ENCODE measurements at regions not wholly inside any gene's neighbourhood (a gene's known extent, or its start where the extent isn't known, plus 50 kb on each side); places are given as distances from the start of the nearest gene placed in this dataset.

GRCh38 chr14:100467939-100468338, 119.3 kb downstream of the BEGAIN start:
- H2AFZ ChIP-seq (ENCODE audit: low read depth, low read length, poor library complexity, severe bottlenecking), result no peak overlapping the region
- intact Hi-C loops (cut with micrococcal nuclease), result no loop called here
- no peak overlapping the region for H3K4me2 ChIP-seq (ENCODE audit: low read length)
- CTCF ChIA-PET, result interaction anchor here (1.4 kb wide), 1 partner anchor 10 kb away, joined by 3 read pairs; no protein-coding TSS in a partner anchor
- no TSS peak for BruUV-seq (replicated peaks)
- ATAC-seq (no peak), DNase-seq (ENCODE audit: low read depth, low spot score) (no peak)
- POLR2A ChIA-PET, result interaction anchor here (0.6 kb wide), 1 partner anchor 350 kb away, joined by 6 read pairs; no protein-coding TSS in a partner anchor
- H3K9me2 ChIP-seq (ENCODE audit: insufficient read depth), result no peaks in the 10 kb centered on the region
- H3K9me3 ChIP-seq (ENCODE audit: control insufficient read depth in 1 of 2, insufficient read depth in 1 of 2, low read depth in 1 of 2, low read length in 2 of 2), result no peaks in the 10 kb centered on the region
- H3K4me1 ChIP-seq (ENCODE audit: control insufficient read depth in 1 of 2, insufficient read depth in 2 of 2, low read length in 2 of 2), result peaks cover 25 to 29% of the 10 kb centered on the region in 2 experiments
- no peak for TF ChIP-seq ZNF274 (IDR thresholded peaks at IDR 0.05; ENCODE audit: low read depth, low read length)
- TF ChIP-seq ZBTB33 (IDR thresholded peaks at IDR 0.05; ENCODE audit: extremely low read depth, insufficient replicate concordance, low read length), result no peak
- no peak for TF ChIP-seq ZFX (IDR thresholded peaks at IDR 0.05)
- TF ChIP-seq EZH2phosphoT487 (IDR thresholded peaks at IDR 0.05; ENCODE audit: borderline replicate concordance), result no peak
- TF ChIP-seq ATF3 (IDR thresholded peaks at IDR 0.05), result no peak
- no peak for TF ChIP-seq CTCF (IDR thresholded peaks at IDR 0.05 in 2 of 3, conservative IDR thresholded peaks at IDR 0.05 in 1 of 3; ENCODE audit: borderline replicate concordance in 1 of 3, insufficient read depth in 1 of 3, low read depth in 2 of 3, low read length in 2 of 3)
- H3K27me3 ChIP-seq (ENCODE audit: insufficient read depth, low read length), result peaks cover 20% of the 10 kb centered on the region; the same call in 1 of the 2 replicates
- H3K4me3 ChIP-seq (replicated peaks in 1 of 2; ENCODE audit: low read depth in 1 of 2, low read length in 2 of 2), result no peak overlapping the region
- no peaks in the 10 kb centered on the region for H4K20me1 ChIP-seq (ENCODE audit: insufficient read depth)
- RAD21 ChIA-PET (ENCODE audit: low non-redundant PET in 1 of 2, low total read pairs in 2 of 2, uncharacterized antibody in 2 of 2, unreplicated experiment in 2 of 2), result no interaction called here
- H3K79me2 ChIP-seq (ENCODE audit: insufficient read depth, low read length), result no peaks in the 10 kb centered on the region
- no peaks in the 10 kb centered on the region for H3K36me3 ChIP-seq (ENCODE audit: control insufficient read depth in 1 of 2, insufficient read depth in 2 of 2, low read length in 2 of 2)
- H3K27ac ChIP-seq (ENCODE audit: low read depth, low read length), result no peak overlapping the region
- H3K9ac ChIP-seq (ENCODE audit: low read length), result no peak overlapping the region

Data from HCT116 (cell line).